HG03066 (cell line): ENCODE measurements at regions not wholly inside any gene's neighbourhood (a gene's known extent, or its start where the extent isn't known, plus 50 kb on each side); places are given as distances from the start of the nearest gene placed in this dataset.

Source experiments
- ATAC-seq: cut with Tn5 transposase; IDR thresholded peaks from one replicate; pipeline ENCODE4 v1.9.1; 2021; ENCODE audit warnings: low read depth; ENCODE audit not compliant: unreplicated experiment

DNA sequence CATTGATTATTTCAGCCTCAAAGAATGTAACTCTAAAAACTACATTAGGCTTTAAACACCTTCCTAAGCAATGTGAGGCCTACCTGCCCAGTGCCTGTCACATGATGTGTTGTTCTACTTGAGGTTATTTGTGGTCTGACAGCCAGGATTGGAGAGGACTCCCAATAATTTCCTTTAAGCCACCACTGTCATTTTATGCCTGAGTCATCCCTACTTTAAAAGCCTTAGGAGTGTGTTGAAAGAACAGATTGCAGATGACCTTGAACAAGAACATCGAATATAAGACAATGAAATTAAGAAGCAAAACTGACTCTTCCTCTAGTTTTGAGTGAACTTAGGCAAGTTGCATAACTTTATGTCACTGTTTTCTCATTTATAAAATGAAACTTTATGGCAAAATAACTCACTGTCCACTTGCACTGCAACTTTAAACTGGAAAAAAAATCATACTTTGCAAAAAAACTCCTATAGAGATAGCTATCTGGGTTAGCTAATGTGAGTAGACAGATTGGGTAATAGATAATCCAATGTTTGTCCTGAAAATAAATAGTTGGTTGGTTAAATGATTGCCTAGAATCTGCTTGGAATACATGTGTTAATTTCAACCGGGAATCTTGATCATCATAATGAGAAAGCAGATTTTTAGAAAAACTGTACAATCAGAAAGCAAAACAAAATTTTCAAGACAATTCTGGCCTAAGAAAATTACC, 361.2 kb downstream of the SUCLA2 start:
- no peak for ATAC-seq

DNA sequence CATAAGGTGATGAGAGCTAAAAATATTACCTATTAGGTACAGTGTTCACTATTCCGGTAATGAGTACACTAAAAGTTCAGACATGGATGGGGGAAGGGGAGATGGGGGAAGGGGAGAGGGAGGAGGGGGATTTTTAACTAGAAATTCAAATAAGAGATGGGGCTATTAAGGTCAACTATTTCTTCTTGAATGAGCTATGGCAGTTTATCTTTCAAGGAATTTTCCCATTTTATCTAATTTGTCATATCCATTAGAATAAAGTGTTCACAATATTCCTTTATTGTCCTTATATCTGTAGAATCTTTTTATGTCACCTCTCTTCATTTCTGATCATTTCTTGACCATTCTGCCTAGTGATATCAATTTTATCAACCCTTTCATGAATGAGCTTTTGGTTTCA, 362.4 kb downstream of the SUCLA2 start:
- no peak for ATAC-seq

DNA sequence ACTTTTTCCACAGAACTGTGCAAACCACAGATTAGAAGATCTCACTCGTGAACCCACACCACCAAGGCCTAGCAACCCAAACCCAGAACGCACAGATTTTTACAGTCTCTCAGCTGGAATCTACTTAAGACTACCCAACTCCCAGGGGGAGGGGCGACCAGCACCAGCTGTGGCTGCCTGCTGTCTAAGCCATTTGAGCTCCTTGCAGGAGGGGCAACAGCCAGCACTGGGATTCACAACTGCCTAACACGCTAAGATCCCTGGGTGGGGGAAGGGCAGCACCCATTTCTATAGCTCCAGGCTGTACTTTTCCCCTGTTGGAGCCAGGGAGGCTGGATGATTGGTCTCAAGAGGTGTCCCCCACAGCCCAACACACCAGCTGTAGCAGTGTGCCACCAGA, 368.8 kb downstream of the SUCLA2 start:
- no peak for ATAC-seq

DNA sequence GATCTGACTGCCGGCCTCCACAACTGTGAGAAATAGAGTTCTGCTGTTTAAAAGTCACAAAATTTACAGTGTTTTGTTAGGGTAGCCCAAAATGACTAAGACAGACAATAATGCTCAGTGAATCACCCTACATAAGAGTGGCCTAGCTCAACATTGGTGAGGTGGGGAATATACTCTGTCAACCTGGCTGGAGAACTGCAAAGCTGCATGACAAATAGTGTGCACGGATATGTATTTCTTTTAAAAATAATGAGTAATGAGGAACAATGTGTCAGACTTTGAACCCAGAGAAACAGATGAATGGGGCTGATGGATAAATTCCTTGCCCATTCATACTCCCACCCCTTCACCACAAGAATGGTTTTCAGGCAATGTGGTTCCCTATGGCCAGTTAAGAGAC, 372.4 kb downstream of the SUCLA2 start:
- ATAC-seq: no peak

DNA sequence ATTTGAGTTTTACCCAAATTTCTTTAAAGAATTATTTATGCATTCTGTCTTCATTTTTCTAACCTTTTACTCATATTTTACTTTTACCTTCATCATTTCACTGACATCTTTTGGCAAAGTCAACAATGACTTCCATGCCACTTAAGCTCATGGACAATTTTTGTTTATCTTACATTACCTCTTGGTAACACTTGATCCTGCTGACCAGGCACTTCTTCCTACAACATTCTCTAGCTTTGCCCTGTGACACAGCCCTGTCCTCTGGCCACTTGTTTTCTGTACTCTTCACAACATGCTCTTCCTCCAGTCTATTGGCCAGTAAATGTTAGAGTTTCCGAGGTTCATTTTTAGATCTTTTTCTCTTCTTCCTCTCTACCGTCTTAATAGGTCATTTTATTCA, 377.2 kb downstream of the SUCLA2 start:
- ATAC-seq: no peak

DNA sequence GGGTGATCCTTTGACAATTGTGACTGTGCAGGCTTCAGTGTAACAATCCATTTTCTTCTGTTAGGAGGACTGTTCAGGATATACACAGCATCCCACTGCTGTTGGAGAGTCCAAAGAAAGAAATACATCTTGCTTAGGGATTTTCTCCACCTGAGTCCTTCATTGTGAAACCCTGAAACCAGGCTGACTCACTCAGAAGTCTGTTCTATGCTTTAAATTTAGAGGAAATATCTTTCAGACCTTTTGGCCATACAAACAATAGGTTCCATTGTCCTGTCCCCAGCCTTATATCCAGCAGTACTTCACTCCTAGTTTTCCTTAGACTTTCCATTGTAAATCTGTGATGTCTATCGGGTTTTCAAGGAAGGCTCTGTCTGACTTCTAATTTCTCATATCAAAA, 379.1 kb downstream of the SUCLA2 start:
- no peak for ATAC-seq

DNA sequence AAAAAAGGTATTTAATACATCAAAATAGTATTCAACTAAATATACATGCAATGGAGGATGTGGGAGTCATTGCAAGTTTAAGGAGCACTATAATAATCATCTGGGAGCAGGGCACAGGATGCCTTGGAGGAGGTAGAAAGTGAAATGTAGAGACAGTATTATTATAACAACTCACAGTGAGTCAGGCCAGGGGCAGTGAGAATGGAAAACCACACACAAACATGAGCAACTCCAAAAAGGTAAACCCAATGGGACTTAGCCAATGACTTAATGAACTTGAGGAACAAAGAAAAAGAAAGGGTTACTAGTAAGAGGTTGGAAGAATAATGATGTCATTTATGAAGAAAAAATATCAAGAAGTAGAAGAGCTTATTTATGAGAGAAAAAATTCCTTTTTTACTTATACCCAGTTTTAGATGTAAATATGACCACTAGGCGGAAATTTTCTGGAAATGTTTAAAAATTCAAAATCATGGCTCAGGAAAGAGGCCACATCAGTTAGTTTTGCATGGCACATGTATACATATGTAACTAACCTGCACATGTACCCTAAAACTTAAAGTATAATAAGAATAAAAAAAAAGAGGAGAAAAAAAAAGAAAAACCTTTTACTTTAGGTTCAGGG, 389.3 kb downstream of the SUCLA2 start:
- ATAC-seq: no peak

DNA sequence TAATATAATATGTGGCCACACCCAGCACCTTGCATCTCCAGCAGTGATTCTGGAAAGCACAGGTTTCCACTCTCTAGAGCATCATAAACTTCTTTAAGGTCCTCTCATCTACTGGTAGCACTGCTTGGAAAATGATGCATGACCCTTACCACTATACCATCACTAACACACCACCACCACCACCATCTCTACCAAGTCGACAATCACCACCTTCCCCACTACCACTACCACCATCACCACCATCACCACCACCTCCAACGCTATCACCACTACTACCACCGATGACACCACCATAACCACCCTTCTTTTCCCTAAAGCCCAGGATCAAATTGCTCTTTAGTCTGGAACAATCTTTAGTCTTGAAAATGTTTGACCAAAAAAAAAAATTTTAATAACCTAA, 390.4 kb downstream of the SUCLA2 start:
- ATAC-seq: no peak

DNA sequence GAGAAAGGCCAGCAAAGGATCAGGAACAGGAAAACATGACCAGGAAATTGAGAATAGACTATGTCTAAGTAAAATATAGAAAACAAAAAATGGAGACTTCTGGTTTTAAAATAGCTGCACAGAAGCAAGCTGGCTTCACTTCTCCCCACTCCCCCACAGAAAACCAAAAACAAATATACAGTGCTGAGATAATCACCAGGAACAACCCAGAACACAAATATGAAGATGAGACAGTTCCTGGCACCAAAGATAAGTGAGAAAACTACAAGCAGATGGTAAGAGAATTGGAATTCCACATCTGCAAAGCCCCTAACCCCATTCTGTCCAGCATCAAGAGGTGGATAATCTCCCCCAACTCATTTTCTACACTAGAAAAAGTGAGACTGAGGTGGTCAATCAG, 397.7 kb downstream of the SUCLA2 start:
- no peak for ATAC-seq

DNA sequence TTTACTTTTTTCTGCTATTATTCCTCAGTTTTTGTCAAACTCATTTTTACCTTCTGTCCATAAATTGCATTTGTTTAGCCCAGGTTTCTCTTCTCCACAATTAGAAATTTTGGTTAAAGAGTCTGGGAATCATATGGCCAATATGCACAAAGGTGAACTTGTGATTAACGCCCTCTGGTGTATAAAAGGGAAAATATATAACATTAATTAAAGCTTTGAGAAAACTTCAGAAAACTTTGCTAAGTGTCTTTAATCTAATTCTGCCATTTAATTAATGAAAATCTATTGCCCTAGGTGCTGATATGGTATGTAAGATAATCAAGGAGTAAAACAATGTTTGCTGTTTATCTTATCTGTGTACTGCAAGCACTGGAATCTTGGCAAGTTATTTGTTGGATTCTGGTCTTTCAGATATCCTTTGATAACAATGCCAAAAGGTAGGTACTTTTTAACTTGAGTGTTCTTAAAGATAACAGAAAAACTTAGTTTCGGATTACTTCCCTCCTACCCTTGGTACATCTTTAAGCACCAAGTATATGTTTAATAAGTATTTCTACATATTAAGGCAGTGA, 402.6 kb downstream of the SUCLA2 start:
- ATAC-seq: no peak

DNA sequence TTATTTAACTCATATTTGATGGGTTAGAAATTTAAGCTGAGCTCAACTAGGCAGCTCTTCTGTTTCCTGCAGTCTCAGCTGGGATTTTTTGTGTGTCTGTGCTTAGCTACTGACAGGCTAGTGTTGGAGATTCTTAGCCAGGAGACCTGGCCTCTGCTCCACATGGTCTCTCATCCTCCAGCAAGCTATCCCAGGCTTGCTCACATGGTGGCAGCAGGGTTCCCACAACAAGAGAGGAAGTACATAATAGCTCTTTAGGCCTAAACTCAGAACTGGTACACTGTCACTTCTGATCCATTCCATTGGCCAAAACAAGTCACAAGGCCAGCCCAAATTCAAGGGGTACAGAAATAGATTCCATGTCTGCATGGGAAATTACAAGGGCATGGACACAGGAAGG, 406.2 kb downstream of the SUCLA2 start:
- ATAC-seq: no peak

DNA sequence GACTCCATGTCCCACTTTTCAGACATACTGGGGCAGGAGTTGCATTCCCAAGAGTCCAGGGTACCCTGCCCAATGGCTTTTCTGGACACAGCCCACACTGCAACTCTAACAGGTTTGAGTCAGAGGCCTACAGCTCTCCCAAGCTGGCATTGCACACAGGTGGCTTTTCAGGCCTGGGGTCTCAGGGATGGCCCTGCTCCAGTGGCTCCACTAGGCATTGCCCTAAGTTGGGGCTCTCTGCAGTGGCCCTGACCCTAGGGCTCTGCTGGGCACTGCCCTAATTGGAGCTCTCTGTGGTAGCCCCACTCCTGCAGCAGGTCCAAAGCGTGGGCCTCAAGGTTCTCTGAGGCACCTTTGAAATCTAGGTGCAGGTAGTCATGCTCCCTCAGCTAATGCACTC, 408.8 kb downstream of the SUCLA2 start:
- no peak for ATAC-seq

DNA sequence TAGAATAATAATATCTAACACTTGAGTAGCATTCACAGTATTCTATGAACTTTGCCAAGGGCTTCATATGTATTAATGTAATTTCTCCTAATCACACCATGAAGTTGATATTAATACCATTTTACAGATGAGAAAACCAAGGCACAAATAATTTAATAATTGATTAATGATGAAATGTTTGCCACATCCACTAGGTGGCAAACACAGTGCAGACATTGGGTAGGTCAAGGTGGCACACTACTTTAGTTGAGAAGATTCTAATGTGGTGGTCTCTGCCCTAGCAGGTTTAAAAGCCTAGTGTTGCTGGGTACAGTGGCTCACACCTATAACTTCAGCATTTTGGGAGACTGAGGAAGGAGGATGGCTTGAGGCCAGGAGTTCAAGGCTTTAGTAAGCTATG, 412.4 kb downstream of the SUCLA2 start:
- no peak for ATAC-seq

DNA sequence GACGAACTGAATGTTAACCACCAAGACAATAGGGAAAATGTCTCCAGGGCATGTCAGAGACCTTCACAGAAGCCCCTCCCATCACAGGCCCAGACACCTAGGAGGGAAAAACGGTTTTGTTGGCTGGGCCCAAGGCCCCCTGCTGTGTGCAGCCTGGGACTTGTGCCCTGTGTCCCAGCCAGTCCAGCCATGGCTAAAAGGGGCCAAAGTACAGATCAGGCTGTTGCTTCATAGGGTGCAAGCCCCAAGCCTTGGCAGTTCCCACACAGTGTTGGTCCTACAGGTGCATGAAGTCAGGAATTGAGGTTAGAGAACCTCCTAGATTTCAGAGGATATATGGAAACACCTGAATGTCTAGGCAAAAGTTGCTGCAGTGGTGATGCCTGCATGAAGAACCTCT, 428.7 kb downstream of the SUCLA2 start:
- ATAC-seq: no peak

DNA sequence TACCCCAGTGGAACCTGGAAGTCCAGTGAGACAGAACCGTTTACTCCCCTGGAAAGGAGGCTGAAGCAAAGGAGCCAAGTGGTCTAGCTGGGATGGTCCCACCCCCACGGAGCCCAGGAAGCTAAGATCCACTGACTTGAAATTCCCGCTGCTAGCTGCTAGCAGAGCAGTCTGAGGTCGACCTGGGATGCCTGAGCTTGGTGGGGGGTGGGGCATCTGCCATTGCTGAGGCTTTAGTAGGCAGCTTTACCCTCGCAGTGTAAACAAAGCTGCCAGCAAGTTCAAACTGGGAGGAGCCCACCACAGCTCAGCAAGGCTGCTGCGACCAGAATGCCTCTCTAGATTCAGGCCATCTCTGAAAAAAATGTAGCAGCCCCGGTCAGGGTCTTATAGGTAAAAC, 437.0 kb downstream of the SUCLA2 start:
- ATAC-seq: no peak

DNA sequence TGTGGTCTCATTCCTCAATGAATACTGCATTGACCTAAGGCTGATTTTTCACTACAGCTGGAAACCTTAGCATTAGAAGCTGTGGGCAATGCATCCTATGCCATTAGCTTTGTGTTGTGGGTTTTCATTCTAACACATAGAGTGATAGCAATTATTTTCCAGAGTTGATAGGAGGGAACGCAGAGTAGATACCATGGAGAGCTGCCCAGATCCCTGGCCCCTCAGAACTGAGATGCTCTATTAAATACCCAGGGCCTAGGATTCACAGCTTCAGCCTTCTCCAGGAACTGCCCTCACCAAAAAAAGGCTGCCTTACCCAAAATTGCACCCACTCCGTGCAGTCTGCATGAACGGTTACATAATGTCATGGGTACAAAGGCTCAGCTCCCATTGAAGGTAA, 444.4 kb downstream of the SUCLA2 start:
- ATAC-seq: no peak

DNA sequence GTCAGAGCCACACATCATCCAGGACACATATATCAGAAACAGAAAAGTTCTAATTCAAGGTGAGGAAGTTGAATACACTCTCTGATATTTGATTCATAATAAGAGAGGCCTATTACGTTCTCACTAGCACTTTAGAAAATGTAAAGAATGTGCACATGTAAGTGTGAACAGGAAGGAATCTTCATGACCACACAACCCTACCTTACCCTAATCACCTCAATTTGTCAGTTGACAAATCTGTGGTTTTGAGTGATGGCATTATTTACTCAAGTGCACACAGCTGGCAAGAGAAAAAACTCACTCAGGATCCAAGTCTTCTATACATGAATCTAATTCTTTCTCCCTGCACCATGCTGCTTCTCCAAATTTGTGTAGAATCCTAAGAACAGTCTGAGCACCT, 445.8 kb downstream of the SUCLA2 start:
- no peak for ATAC-seq

DNA sequence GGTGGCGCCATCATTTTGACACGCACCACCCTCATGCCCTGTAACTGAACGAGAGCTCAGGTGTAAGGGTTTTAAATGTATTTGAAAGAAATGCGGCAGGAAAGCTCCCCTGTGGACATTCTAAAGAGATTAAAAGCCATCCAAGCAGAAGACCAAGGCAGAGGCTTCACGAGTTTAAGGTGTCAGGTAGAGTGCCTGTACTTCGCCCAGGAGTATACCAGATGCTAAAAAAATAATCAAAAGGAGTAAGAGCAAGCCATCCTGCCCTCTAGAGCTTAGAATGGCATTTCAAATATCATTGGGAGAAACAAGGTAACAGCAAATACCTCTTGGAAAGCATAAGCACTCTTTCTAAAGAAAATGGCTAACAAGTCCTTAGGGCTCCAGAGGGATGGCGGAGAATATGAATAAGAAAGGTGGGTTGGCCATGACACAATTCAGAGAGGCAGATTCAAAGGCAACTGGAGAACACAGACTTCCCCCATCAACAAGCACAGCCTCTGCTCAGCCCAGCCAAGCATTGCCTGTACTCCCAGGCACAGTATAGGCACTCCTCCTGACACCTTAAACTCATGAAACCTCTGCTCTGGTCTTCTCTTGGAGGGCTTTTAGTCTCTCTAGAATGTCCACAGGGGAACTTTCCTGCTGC, 447.6 kb downstream of the SUCLA2 start:
- ATAC-seq: no peak

DNA sequence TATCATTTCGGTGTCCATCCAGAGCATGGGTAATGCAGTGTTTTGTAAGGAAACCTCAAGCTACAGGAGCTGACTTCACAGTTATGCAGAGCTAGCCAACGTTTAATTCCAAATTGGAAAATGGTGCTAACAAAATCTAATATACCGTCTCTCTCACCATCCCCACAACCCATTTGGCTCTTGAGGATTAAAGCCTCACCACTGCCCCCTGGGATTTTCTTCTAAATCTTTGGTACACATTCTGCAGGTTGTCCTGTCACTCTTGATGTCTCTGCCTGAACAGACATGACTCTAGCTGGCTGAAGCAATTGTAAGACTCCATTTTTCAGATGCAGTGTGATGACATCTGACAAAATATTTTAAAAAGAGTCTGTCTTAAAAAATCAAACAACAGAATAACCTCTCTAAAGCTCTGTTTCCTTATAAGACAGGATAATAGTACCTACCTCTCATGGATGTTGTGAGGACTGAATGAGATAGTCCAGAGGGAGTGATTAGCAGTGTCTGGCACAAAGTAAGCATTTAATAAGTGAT, 451.8 kb downstream of the SUCLA2 start:
- no peak for ATAC-seq

DNA sequence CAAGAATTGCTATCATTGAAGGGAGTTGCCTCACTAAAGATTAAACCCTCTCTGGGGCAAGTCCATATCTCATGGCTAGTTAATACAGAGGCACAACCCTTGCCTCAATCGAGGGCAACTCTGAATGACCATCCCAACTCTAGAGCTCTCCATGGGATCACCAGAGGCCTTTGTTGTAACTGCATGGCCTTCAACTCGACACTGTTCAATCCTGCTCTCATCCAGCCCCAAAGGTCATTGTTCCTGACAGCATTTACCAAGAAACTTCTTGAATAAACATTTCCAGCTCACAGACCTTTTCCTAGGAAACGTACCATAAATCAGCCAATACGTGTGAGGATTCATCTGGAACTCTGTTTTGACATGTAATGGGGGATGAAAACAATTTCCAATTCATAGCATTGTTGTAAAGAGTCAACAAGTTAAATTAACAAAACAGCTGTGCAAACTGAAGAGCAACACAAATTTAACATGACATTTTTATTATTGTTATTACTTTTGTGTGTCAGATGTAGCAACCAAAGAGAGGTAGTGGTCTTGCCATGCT, 452.7 kb downstream of the SUCLA2 start:
- no peak for ATAC-seq
